HepG2 (cell line): ENCODE measurements at regions not wholly inside any gene's neighbourhood (a gene's known extent, or its start where the extent isn't known, plus 50 kb on each side); places are given as distances from the start of the nearest gene placed in this dataset.
A peak's percentile ranks its signal among the peaks of the same experiment; 100 is the strongest.

Source experiments
- ATAC-seq: fragments of 200-7000 bp; cut with Tn5 transposase; 3 replicates; pipeline ENCODE4 v1.9.1; 2020; ENCODE audit warnings: mild to moderate bottlenecking, moderate library complexity
- BruUV-seq: library from RNA; stranded (reverse); fragments of 400-500 nt; replicated peaks from 2 replicates; lab custom pipeline; 2021; lab: Mats Ljungman, UMichigan
- CTCF ChIA-PET: fragments of 300-600 bp; formaldehyde crosslinking; extraction: SDS; loops from one replicate; lab custom pipeline; 2021; ENCODE audit warnings: low total read pairs, inconsistent platforms, low intra/inter-chr PET ratio; lab: Yijun Ruan, JAX
- POLR2A ChIA-PET: fragments of 350-600 bp; sonication (Branson Sonifier 250); formaldehyde crosslinking; loops from one replicate; lab custom pipeline; 2020; ENCODE audit warnings: antibody characterized with exemption, inconsistent platforms; lab: Yijun Ruan, JAX
- DNase-seq: peaks from one replicate; pipeline ENCODE4 v3.0.0-alpha.2; 2015; ENCODE audit warnings: low spot score
- FAIRE-seq: peaks from 3 replicates; lab custom pipeline; 2011; peaks lifted over from hg19 to GRCh38; lab: Jason Lieb, UNC
- H2AFZ ChIP-seq: one replicate; pipeline ENCODE4 v1.6.1; 2011; ENCODE audit warnings: low read length, inconsistent platforms
- H3K27ac ChIP-seq: fragments of 300-600 bp; 3 replicates; pipeline ENCODE4 v1.8.0; 2011; ENCODE audit warnings: mixed run types, mild to moderate bottlenecking, mixed read lengths, low read length, inconsistent platforms; ENCODE audit not compliant: insufficient read depth; ENCODE audit errors: extremely low read length
- H3K27me3 ChIP-seq, 2 experiments: fragments of 200-600 bp in 1 of 2; 2 replicates in 1 of 2; 3 replicates in 1 of 2; pipeline versions ENCODE4 v1.6.0 to v1.8.0; 2011; ENCODE audit warnings: low read length in 2 of 2, mild to moderate bottlenecking in 2 of 2, moderate library complexity in 2 of 2, inconsistent platforms in 1 of 2; ENCODE audit not compliant: insufficient read depth in 2 of 2, control insufficient read depth in 1 of 2
- H3K36me3 ChIP-seq, 2 experiments: fragments of 200-600 bp in 1 of 2; replicated peaks in 1 of 2; 2 replicates in 1 of 2; 3 replicates in 1 of 2; pipeline versions ENCODE4 v1.5.1 to v1.8.0; 2011; ENCODE audit warnings: low read length in 2 of 2, inconsistent platforms in 1 of 2; ENCODE audit not compliant: insufficient read depth in 2 of 2, control insufficient read depth in 1 of 2
- H3K4me1 ChIP-seq: 2 replicates; pipeline ENCODE4 v1.5.1; 2012; ENCODE audit warnings: low read length, inconsistent platforms; ENCODE audit not compliant: insufficient read depth
- H3K4me2 ChIP-seq: 2 replicates; pipeline ENCODE4 v1.6.0; 2011; ENCODE audit warnings: low read depth, low read length, inconsistent platforms
- H3K4me3 ChIP-seq, 3 experiments: fragments of 200-600 bp in 1 of 3; sonication (generic), shearing (Covaris generic) in 1 of 3; replicated peaks in 1 of 3; 2 replicates each; pipeline ENCODE4 v1.5.1; 2011 to 2016; ENCODE audit warnings: low read length in 3 of 3, inconsistent platforms in 2 of 3, low read depth in 2 of 3, mild to moderate bottlenecking in 2 of 3, control low read depth in 1 of 3, mixed read lengths in 1 of 3; ENCODE audit not compliant: insufficient read depth in 1 of 3
- H3K79me2 ChIP-seq: one replicate; pipeline ENCODE4 v1.6.1; 2011; ENCODE audit warnings: low read length, inconsistent platforms; ENCODE audit not compliant: insufficient read depth
- H3K9ac ChIP-seq: 2 replicates; pipeline ENCODE4 v1.6.0; 2011; ENCODE audit warnings: mild to moderate bottlenecking, low read depth, low read length, inconsistent platforms; ENCODE audit not compliant: insufficient read depth
- H3K9me3 ChIP-seq: 2 replicates; pipeline ENCODE4 v1.5.1; 2012; ENCODE audit warnings: mild to moderate bottlenecking, low read length
- H4K20me1 ChIP-seq: 2 replicates; pipeline ENCODE4 v1.6.0; 2011; ENCODE audit warnings: inconsistent platforms, mild to moderate bottlenecking, low read length, moderate library complexity; ENCODE audit not compliant: insufficient read depth
- CTCF ChIP-seq: sonication (generic); formaldehyde crosslinking; IDR thresholded peaks from 2 replicates; pipeline ENCODE4 v1.5.0; 2020; ENCODE audit warnings: mild to moderate bottlenecking, missing genetic modification reagents, moderate library complexity
- HNRNPK ChIP-seq: fragments of 200-400 bp; formaldehyde crosslinking; IDR thresholded peaks from 2 replicates; pipeline ENCODE4 v1.6.1; 2018; ENCODE audit warnings: low read length, low read depth, moderate library complexity, mild to moderate bottlenecking; ENCODE audit not compliant: poor library complexity, severe bottlenecking
- KLF9 ChIP-seq: IDR thresholded peaks from 2 replicates; pipeline ENCODE4 v1.6.1; 2016; ENCODE audit warnings: low read depth
- SIX1 ChIP-seq: sonication (generic); formaldehyde crosslinking; IDR thresholded peaks from 2 replicates; pipeline ENCODE4 v1.4.0; 2020; ENCODE audit warnings: missing genetic modification reagents, borderline replicate concordance
- TSC22D2 ChIP-seq: sonication (generic); formaldehyde crosslinking; IDR thresholded peaks from 2 replicates; pipeline ENCODE4 v1.5.1; 2020; ENCODE audit warnings: missing genetic modification reagents, mild to moderate bottlenecking, borderline replicate concordance
- ZFP1 ChIP-seq: IDR thresholded peaks from 2 replicates; pipeline ENCODE4 v1.6.1; 2016
- ZNF761 ChIP-seq: sonication (generic); formaldehyde crosslinking; conservative IDR thresholded peaks from 2 replicates; pipeline ENCODE4 v1.4.0; 2020; ENCODE audit warnings: mild to moderate bottlenecking, missing genetic modification reagents
- ZNF780A ChIP-seq: sonication (generic); formaldehyde crosslinking; IDR thresholded peaks from 2 replicates; pipeline ENCODE4 v1.8.0; 2022; ENCODE audit warnings: mild to moderate bottlenecking, missing genetic modification reagents, moderate library complexity
- WGBS: methylation state at CpG from one replicate; pipeline ENCODE4 v1.1.6; 2017; ENCODE audit warnings: low lambda C conversion rate; 5-methylcytosine and 5-hydroxymethylcytosine counted together
- in situ Hi-C: cut with HindIII; loops from 2 replicates; pipeline ENCODE4 v1.10.0; 2017; ENCODE audit warnings: low pct_unique_long_range_greater_than_20kb; ENCODE audit not compliant: extremely low pct_ligation_motif_present
- intact Hi-C: fragments of 100-400 bp; cut with micrococcal nuclease; formaldehyde crosslinking; loops from one replicate; pipeline ENCODE4 v1.10.0; 2022; ENCODE audit not compliant: unreplicated experiment

- TF ChIP-seq ZNF761 (CRISPR knock-in tag) (no peak), HNRNPK (no peak), ZNF780A (no peak)
Measured at GRCh38 chr3:75338342-75338741, 325.8 kb upstream of the FRG2C start (continued).

GRCh38 chr3:75341324-75342067 is 322.6 kb upstream of the FRG2C start:
- in situ Hi-C loops = no loop called here
- intact Hi-C loops = no loop called here
- no peaks in the 10 kb centered on the region for H3K9me3 ChIP-seq
- no peak overlapping the region for H3K27ac ChIP-seq
- H4K20me1 ChIP-seq = no peaks in the 10 kb centered on the region
- peaks cover 0 to 8% of the 10 kb centered on the region in 2 experiments; a peak in 1 of 5 replicates for H3K27me3 ChIP-seq
- FAIRE-seq (no peak), ATAC-seq (peak; percentile 82), DNase-seq (no peak)
- no peaks in the 10 kb centered on the region for H3K36me3 ChIP-seq
- no peak overlapping the region for H3K9ac ChIP-seq
- CTCF ChIA-PET = no interaction called here
- POLR2A ChIA-PET = no interaction called here
- H3K79me2 ChIP-seq = no peaks in the 10 kb centered on the region
- TF ChIP-seq KLF9 (CRISPR knock-in tag) (no peak), CTCF (peak; percentile 12; the same call in 1 of the 2 replicates), SIX1 (no peak), TSC22D2 (CRISPR knock-in tag) (no peak), ZFP1 (CRISPR knock-in tag) (no peak)
- BruUV-seq = no TSS peak
- WGBS = 6% methylated on average over 11 of the region's 12 CpGs
- no peak overlapping the region for H2AFZ ChIP-seq
- H3K4me3 ChIP-seq = no peak overlapping the region
- H3K4me2 ChIP-seq = no peak overlapping the region
- no peaks in the 10 kb centered on the region for H3K4me1 ChIP-seq
